NT2/D1 (cell line): ENCODE measurements at regions not wholly inside any gene's neighbourhood (a gene's known extent, or its start where the extent isn't known, plus 50 kb on each side); places are given as distances from the start of the nearest gene placed in this dataset.

Experiments used
- SUZ12 ChIP-seq: IDR thresholded peaks from 2 replicates; pipeline ENCODE4 v1.6.1; 2011; ENCODE audit not compliant: insufficient read length, insufficient read depth; ENCODE audit errors: extremely low read depth
- YY1 ChIP-seq: IDR thresholded peaks from 2 replicates; pipeline ENCODE4 v1.6.1; 2011; ENCODE audit not compliant: insufficient read length, insufficient read depth

DNA sequence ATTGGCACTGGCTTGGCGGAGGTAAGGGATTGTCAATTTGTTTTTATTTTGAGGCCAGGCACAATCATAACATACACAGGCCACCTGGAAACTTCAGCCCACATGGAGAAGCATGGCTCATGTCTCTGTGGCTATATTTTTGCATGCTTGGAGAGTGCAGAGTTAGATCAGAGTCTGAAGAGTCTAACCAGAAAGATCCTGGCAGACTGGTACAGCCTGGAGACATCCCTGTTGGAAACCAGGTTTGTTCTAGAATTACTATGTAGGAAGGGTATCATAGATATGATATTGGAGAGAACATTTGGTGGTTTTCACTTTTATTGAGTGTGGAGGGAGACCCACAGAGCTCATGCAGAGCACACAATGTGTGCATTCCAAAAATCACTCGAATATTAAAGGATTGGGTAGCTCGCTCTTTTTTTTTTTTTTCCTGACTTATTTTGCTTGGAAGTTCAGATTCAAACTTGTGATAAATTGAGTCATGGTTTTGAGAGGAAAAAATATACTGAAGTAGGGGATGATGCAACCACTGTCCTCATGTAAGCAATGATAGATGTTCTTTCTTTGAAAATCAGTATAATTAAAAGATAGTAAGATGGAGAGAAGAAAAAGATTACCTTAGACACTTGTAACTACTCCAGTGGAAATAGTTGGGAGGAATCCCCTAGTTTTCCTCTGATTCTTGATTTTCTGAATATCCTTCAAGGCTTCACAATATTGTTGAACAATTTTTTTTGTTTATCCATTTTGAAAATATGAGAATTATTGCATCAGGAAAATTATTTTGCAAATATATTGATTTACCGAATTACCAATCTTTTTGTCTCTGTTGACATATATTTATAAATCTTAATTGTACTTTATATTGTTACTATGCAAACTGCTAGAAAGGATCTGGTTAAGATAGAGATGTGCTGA is 185.7 kb upstream of the ZEB2 start:
- TF ChIP-seq SUZ12 (no peak), YY1 (no peak)
